Right lobe of liver (tissue), 4 donors: ENCODE measurements at regions not wholly inside any gene's neighbourhood (a gene's known extent, or its start where the extent isn't known, plus 50 kb on each side); places are given as distances from the start of the nearest gene placed in this dataset.

Source experiments
- POLR2A ChIP-seq: fragments of 450-650 bp; IDR thresholded peaks from one replicate; pipeline ENCODE4 v1.6.1; 2017; ENCODE audit warnings: antibody characterized with exemption, mild to moderate bottlenecking
- TF ChIP-seq, protein P1 (sequence below), 4 donors: fragments of 200-600 bp in 3 of 4; fragments of 450-650 bp in 1 of 4; IDR thresholded peaks; one replicate each; pipeline versions ENCODE4 v1.5.1 to v1.8.0; 2016 to 2022; ENCODE audit warnings: antibody characterized with exemption in 4 of 4, mild to moderate bottlenecking in 2 of 4
- donor health status: DM: no; HTN: no; CAD: no.
- donor health status: DM: no; HTN: no; CAD: no.
- donor health status: DM: no; HTN: yes; CAD: no.

DNA sequence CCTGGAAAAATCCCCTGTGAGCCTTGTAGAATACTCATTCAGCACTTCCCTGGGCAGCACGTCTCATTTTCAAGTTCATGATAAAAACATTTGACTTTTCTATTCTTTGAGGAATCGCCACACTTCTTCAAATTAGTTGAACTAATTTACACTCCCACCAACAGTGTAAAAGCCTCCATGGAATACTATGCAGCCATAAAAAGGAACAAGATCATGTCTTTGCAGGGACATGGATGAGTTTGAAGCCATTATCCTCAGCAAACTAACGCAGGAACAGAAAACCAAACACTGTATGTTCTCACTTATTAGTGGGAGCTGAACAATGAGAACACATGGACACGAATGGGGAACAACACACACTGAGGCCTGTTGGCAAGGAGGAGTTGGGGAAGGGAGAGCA lies 102.0 kb upstream of the HEY2 start:
- TF ChIP-seq, protein P1, sequence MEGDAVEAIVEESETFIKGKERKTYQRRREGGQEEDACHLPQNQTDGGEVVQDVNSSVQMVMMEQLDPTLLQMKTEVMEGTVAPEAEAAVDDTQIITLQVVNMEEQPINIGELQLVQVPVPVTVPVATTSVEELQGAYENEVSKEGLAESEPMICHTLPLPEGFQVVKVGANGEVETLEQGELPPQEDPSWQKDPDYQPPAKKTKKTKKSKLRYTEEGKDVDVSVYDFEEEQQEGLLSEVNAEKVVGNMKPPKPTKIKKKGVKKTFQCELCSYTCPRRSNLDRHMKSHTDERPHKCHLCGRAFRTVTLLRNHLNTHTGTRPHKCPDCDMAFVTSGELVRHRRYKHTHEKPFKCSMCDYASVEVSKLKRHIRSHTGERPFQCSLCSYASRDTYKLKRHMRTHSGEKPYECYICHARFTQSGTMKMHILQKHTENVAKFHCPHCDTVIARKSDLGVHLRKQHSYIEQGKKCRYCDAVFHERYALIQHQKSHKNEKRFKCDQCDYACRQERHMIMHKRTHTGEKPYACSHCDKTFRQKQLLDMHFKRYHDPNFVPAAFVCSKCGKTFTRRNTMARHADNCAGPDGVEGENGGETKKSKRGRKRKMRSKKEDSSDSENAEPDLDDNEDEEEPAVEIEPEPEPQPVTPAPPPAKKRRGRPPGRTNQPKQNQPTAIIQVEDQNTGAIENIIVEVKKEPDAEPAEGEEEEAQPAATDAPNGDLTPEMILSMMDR (IDR thresholded peaks at IDR 0.05) = no peak
- no peak for TF ChIP-seq POLR2A
